Activated naive CD8-positive, alpha-beta T cell (primary cell): ENCODE measurements at regions not wholly inside any gene's neighbourhood (a gene's known extent, or its start where the extent isn't known, plus 50 kb on each side); places are given as distances from the start of the nearest gene placed in this dataset.
"Not testable (repeated sequence)": the region's sequence is repeated elsewhere in the genome, so short reads cannot be mapped to it uniquely, and the experiment has no call there.

ENCODE experiments used
- H3K27ac Mint-ChIP-seq: one replicate; pipeline ENCODE4 v1.8.0; 2021; ENCODE audit warnings: mixed read lengths
- H3K27me3 Mint-ChIP-seq: one replicate; pipeline ENCODE4 v1.8.0; 2021; ENCODE audit warnings: mixed read lengths
- H3K36me3 Mint-ChIP-seq: one replicate; pipeline ENCODE4 v1.8.0; 2021; ENCODE audit warnings: mixed read lengths
- H3K4me1 Mint-ChIP-seq: one replicate; pipeline ENCODE4 v1.8.0; 2021; ENCODE audit warnings: low read depth, mixed read lengths
- H3K4me3 Mint-ChIP-seq: one replicate; pipeline ENCODE4 v1.8.0; 2021; ENCODE audit warnings: mild to moderate bottlenecking, mixed read lengths
- H3K9me3 Mint-ChIP-seq: one replicate; pipeline ENCODE4 v1.8.0; 2021; ENCODE audit warnings: low read depth, mixed read lengths

DNA sequence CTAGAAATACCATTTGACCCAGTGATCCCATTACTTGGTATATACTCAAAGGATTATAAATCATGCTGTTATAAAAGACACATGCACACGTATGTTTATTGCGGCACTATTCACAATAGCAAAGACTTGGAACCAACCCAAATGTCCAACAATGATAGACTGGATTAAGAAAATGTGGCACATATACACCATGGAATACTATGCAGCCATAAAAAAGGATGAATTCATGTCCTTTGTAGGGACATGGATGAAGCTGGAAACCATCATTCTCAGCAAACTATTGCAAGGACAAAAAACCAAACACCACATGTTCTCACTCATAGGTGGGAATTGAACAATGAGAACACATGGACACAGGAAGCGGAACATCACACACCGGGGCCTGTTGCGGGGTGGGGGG lies 131.5 kb downstream of the ZFAND4 start:
- not testable (repeated sequence) for H3K9me3 Mint-ChIP-seq, H3K27me3 Mint-ChIP-seq, H3K27ac Mint-ChIP-seq, H3K4me3 Mint-ChIP-seq
- Mint-ChIP-seq H3K4me1 (peaks cover 28% of the 10 kb centered on the region), H3K36me3 (peaks cover 16% of the 10 kb centered on the region)

DNA sequence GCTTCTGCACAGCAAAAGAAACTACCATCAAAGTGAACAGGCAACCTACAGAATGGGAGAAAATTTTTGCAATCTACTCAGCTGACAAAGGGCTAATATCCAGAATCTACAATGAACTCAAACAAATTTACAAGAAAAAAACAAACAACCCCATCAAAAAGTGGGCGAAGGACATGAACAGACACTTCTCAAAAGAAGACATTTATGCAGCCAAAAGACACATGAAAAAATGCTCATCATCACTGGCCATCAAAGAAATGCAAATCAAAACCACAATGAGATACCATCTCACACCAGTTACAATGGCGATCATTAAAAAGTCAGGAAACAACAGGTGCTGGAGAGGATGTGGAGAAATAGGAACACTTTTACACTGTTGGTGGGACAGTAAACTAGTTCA lies 132.0 kb downstream of the ZFAND4 start:
- Mint-ChIP-seq H3K36me3 (peaks cover 15% of the 10 kb centered on the region), H3K4me1 (peaks cover 31% of the 10 kb centered on the region)
- not testable (repeated sequence) for H3K27ac Mint-ChIP-seq, H3K27me3 Mint-ChIP-seq, H3K4me3 Mint-ChIP-seq, H3K9me3 Mint-ChIP-seq

- Mint-ChIP-seq H3K36me3 (peaks cover 17% of the 10 kb centered on the region), H3K4me1 (peaks cover 26% of the 10 kb centered on the region)
- not testable (repeated sequence) for H3K4me3 Mint-ChIP-seq, H3K27me3 Mint-ChIP-seq, H3K27ac Mint-ChIP-seq, H3K9me3 Mint-ChIP-seq
Observed at GRCh38 chr10:45539569-45539968, 133.0 kb downstream of the ZFAND4 start.

DNA sequence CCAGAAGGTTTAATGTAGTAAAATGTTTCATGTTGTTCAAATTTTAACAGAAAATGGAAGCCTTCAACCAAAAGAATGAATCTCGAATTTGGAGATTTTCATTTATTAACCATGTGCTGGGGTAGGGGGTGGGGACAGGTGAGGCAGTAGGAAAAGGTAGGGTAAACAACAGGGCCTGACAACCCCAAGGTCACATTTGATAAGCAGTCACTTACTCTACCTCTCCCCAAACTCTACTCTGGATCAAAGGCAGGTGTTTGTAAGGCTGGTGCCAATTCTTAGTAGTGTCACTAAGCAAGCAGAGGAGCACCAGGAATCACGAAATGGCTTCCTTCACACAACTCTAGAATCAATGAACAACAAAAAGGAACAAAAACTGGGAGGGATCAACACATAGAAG lies 138.0 kb downstream of the ZFAND4 start:
- Mint-ChIP-seq H3K27me3 (no peaks in the 10 kb centered on the region), H3K27ac (no peak overlapping the region), H3K4me3 (no peak overlapping the region), H3K36me3 (peaks cover 26% of the 10 kb centered on the region), H3K4me1 (peaks cover 23% of the 10 kb centered on the region), H3K9me3 (no peaks in the 10 kb centered on the region)

DNA sequence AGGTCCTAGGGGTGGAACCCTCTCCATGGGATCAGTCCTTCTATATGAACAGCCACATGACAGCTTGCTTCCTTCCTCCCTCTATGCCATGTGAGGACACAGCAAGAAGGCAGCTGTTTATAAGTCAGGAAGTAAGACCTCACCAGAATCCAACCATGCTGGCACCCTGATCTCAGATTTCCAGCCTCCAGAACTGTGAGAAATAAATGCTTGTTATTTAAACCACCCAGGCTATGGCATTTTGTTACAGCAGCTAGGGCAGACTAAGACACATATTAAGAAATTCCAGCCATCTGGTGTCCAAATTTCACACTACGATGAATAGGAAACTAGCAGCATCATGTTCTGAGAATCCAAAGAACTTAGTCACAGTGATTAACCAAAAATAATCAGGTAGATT lies 140.1 kb downstream of the ZFAND4 start:
- Mint-ChIP-seq H3K9me3 (peaks cover 3% of the 10 kb centered on the region), H3K4me3 (no peak overlapping the region), H3K4me1 (peaks cover 20% of the 10 kb centered on the region), H3K27me3 (no peaks in the 10 kb centered on the region), H3K27ac (no peak overlapping the region), H3K36me3 (peaks cover 34% of the 10 kb centered on the region)

DNA sequence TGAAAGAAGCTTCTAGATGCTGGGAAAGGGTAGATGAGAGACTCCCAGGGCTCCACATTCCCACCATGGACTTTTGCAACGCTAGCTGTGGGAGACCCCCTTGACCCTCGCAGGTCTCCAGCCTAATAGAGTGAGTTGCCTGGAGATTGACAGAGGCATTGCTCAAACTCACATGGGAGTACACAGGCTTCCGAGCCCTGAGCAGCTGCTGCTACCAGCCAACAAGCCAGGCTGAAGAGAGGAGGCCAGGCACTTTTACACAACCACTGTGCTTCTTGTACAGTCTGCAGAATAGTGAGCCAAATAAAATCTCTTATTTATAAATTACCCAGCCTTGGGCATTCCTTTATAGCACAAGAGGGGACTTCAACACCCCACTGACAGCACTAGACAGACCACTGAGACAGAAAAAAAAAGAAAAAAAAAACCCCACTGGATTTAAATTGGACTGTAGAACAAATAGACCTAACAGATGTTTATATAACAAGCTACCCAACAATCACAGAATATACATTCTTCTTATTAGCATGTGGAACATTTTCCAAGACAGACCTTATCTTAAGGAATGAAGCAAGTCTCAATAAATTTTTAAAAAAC lies 146.2 kb downstream of the ZFAND4 start:
- Mint-ChIP-seq H3K4me1 (peaks cover 22% of the 10 kb centered on the region), H3K9me3 (peaks cover 3% of the 10 kb centered on the region), H3K4me3 (no peak overlapping the region), H3K36me3 (peaks cover 26% of the 10 kb centered on the region), H3K27ac (no peak overlapping the region), H3K27me3 (no peaks in the 10 kb centered on the region)

GRCh38 chr10:45520476-45520875 lies 146.5 kb downstream of the ALOX5 start:
- no peak overlapping the region for H3K27ac Mint-ChIP-seq
- H3K27me3 Mint-ChIP-seq = no peaks in the 10 kb centered on the region
- H3K36me3 Mint-ChIP-seq = peaks cover 7% of the 10 kb centered on the region
- no peak overlapping the region for H3K4me3 Mint-ChIP-seq
- H3K9me3 Mint-ChIP-seq = no peaks in the 10 kb centered on the region
- H3K4me1 Mint-ChIP-seq = peaks cover 16% of the 10 kb centered on the region

- no peak overlapping the region for H3K4me3 Mint-ChIP-seq
- no peaks in the 10 kb centered on the region for H3K9me3 Mint-ChIP-seq
- peaks cover 9% of the 10 kb centered on the region for H3K36me3 Mint-ChIP-seq
- no peaks in the 10 kb centered on the region for H3K27me3 Mint-ChIP-seq
- H3K4me1 Mint-ChIP-seq = peaks cover 24% of the 10 kb centered on the region
- H3K27ac Mint-ChIP-seq = no peak overlapping the region
Observed at GRCh38 chr10:45518741-45519140, 144.7 kb downstream of the ALOX5 start.

DNA sequence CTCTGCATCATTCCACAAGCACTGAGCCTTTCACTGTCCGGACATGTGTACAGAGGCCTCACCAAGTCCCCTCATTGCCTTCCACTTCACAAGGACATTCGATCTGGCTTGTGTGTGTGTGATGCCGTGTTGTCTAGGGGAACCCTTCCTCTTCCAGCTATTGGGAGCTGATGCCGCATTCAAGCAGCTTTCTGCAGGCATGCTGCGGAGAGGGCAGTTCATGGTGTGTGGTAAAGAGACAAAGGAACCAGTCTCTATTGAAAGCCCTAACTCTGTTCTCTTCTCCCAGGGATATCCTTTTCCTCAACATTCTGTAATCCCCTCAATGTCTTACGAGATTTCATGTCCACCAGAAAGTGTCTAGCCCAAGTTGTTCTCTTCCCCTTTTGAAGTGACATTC lies 141.6 kb downstream of the ALOX5 start:
- Mint-ChIP-seq H3K36me3 (peaks cover 9% of the 10 kb centered on the region), H3K27me3 (no peaks in the 10 kb centered on the region), H3K27ac (no peak overlapping the region)

GRCh38 chr10:45514291-45515270 lies 140.6 kb downstream of the ALOX5 start:
- no peak overlapping the region for H3K27ac Mint-ChIP-seq

More for the DNA sequence above, 141.6 kb downstream of the ALOX5 start:
- Mint-ChIP-seq H3K4me1 (peaks cover 24% of the 10 kb centered on the region), H3K9me3 (no peaks in the 10 kb centered on the region), H3K4me3 (no peak overlapping the region)

DNA sequence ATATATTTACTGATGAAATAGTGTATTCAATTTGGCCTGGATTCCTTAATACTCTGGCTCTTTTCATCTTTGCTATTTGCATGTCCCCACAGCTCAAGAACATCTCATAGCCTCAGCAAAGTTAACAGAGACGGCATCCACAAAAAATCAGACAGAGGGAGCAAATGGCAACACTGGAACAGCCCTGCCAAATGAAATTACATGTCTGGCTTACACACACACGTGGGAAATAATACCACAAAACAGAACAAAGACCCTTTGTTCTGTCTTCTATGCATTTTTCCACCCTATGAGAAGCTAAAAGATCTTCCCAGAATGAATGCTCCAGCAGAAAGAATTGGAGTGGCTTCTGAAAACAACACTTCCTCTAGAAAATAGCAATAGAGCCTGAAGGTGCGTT lies 139.5 kb downstream of the ALOX5 start:
- H3K27me3 Mint-ChIP-seq = no peaks in the 10 kb centered on the region
- peaks cover 7% of the 10 kb centered on the region for H3K36me3 Mint-ChIP-seq
- no peak overlapping the region for H3K27ac Mint-ChIP-seq
- H3K4me1 Mint-ChIP-seq = peaks cover 25% of the 10 kb centered on the region
- no peak overlapping the region for H3K4me3 Mint-ChIP-seq
- no peaks in the 10 kb centered on the region for H3K9me3 Mint-ChIP-seq

More at GRCh38 chr10:45514291-45515270, 140.6 kb downstream of the ALOX5 start:
- H3K9me3 Mint-ChIP-seq = no peaks in the 10 kb centered on the region
- H3K4me3 Mint-ChIP-seq = no peak overlapping the region
- no peaks in the 10 kb centered on the region for H3K27me3 Mint-ChIP-seq
- peaks cover 9% of the 10 kb centered on the region for H3K36me3 Mint-ChIP-seq
- peaks cover 28% of the 10 kb centered on the region for H3K4me1 Mint-ChIP-seq

DNA sequence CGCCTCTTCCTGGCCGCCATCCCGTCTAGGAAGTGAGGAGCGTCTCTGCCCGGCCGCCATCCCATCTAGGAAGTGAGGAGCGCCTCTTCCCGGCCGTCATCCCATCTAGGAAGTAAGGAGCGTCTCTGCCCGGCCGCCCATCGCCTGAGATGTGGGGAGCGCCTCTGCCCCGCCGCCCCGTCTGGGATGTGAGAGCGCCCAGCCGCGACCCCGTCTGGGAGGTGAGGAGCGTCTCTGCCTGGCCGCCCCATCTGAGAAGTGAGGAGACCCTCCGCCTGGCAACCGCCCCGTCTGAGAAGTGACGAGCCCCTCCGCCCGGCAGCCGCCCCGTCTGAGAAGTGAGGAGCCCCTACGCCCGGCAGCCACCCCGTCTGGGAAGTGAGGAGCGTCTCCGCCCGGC lies 137.9 kb downstream of the ALOX5 start:
- not testable (repeated sequence) for H3K36me3 Mint-ChIP-seq

GRCh38 chr10:45509491-45509890 lies 135.5 kb downstream of the ALOX5 start:
- no peak overlapping the region for H3K27ac Mint-ChIP-seq
- no peaks in the 10 kb centered on the region for H3K9me3 Mint-ChIP-seq
- H3K27me3 Mint-ChIP-seq = no peaks in the 10 kb centered on the region
- peaks cover 10% of the 10 kb centered on the region for H3K4me1 Mint-ChIP-seq
- H3K4me3 Mint-ChIP-seq = no peak overlapping the region
- peaks cover 2% of the 10 kb centered on the region for H3K36me3 Mint-ChIP-seq

More for the DNA sequence above, 137.9 kb downstream of the ALOX5 start:
- H3K4me1 Mint-ChIP-seq = peaks cover 24% of the 10 kb centered on the region
- H3K27me3 Mint-ChIP-seq, H3K9me3 Mint-ChIP-seq, H3K4me3 Mint-ChIP-seq, H3K27ac Mint-ChIP-seq: not testable (repeated sequence)

DNA sequence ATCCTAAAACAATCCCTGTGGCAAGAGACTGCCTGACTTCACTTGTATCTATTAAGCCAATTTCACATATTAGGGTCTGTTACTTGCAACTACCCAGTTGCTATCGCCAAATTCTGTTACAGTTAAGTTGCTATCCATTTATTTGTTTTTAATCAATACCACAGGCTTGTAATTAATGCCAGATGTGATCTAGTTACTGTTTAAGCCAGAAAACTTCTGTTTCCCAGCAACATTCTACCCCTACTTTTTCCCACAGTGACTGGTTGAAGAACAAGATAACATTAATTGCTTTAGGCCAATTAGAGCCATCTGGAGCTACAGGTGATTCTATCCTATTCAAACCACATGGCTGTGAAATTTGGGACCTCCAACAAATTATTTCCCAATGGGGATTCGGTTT lies 131.3 kb downstream of the ALOX5 start:
- Mint-ChIP-seq H3K27me3 (no peaks in the 10 kb centered on the region), H3K4me3 (no peak overlapping the region), H3K4me1 (peaks cover 19% of the 10 kb centered on the region), H3K9me3 (no peaks in the 10 kb centered on the region), H3K36me3 (peaks cover 2% of the 10 kb centered on the region), H3K27ac (no peak overlapping the region)

- Mint-ChIP-seq H3K36me3 (peaks cover 2% of the 10 kb centered on the region), H3K27me3 (no peaks in the 10 kb centered on the region), H3K9me3 (peaks cover 2% of the 10 kb centered on the region), H3K4me3 (no peak overlapping the region), H3K27ac (no peak overlapping the region), H3K4me1 (peaks cover 17% of the 10 kb centered on the region)
Observed at GRCh38 chr10:45502458-45502857, 128.4 kb downstream of the ALOX5 start.
